ENCODE measurements at regions not wholly inside any gene's neighbourhood (a gene's known extent, or its start where the extent isn't known, plus 50 kb on each side); places are given as distances from the start of the nearest gene placed in this dataset.

GRCh38 chr18:27899893-27900292 lies 277.0 kb downstream of the CDH2 start:
- Histone ChIP-seq H3K27ac (no peak overlapping the region), H3K4me1 (replicated peaks in 1 of 2) (no peaks in the 10 kb centered on the region), H3K4me3 (no peak overlapping the region)
- ATAC-seq (replicated peaks in 6 of 8), result peak in 1 of 8 experiments; percentile 25
- 0 to 88% (median 45%) methylated on average over 1 to 2 of the region's 2 CpGs; no CpG with 5 or more reads in 4 of the 10 experiments for WGBS, 10 experiments
- in situ Hi-C loops (cut with MboI; ENCODE audit: low pct_unique_long_range_greater_than_20kb in 2 of 9, low sequenced_read_pairs in 9 of 9, unreplicated experiment in 9 of 9), result no loop called here

- no peaks in the 10 kb centered on the region for H3K4me1 ChIP-seq (replicated peaks in 1 of 2)
- 0 to 87% (median 80%) methylated on average over 1 to 3 of the region's 3 CpGs; no CpG with 5 or more reads in 1 of the 10 experiments for WGBS, 10 experiments
- no peak overlapping the region for H3K27ac ChIP-seq
- no peak for ATAC-seq (replicated peaks in 6 of 8)
- no peak overlapping the region for H3K4me3 ChIP-seq
- in situ Hi-C loops (cut with MboI; ENCODE audit: low pct_unique_long_range_greater_than_20kb in 2 of 9, low sequenced_read_pairs in 9 of 9, unreplicated experiment in 9 of 9), result no loop called here
Observed at GRCh38 chr18:27894746-27895145, 282.2 kb downstream of the CDH2 start.

GRCh38 chr18:27887711-27888495 lies 289.0 kb downstream of the CDH2 start:
- Histone ChIP-seq H3K4me3 (no peak overlapping the region), H3K27ac (no peak overlapping the region), H3K4me1 (replicated peaks in 1 of 2) (no peaks in the 10 kb centered on the region)
- no peak for ATAC-seq (replicated peaks in 6 of 8)
- WGBS, 10 experiments, result 0 to 100% (median 20%) methylated on average over 1 to 2 of the region's 2 CpGs; no CpG with 5 or more reads in 1 of the 10 experiments
- in situ Hi-C loops (cut with MboI; ENCODE audit: low pct_unique_long_range_greater_than_20kb in 2 of 9, low sequenced_read_pairs in 9 of 9, unreplicated experiment in 9 of 9), result no loop called here

- in situ Hi-C loops (cut with MboI; ENCODE audit: low pct_unique_long_range_greater_than_20kb in 2 of 9, low sequenced_read_pairs in 9 of 9, unreplicated experiment in 9 of 9), result no loop called here
- Histone ChIP-seq H3K4me3 (no peak overlapping the region), H3K27ac (no peak overlapping the region), H3K4me1 (replicated peaks in 1 of 2) (no peaks in the 10 kb centered on the region)
- ATAC-seq (replicated peaks in 6 of 8), result no peak
- WGBS, 10 experiments, result 75% methylated on average over 1 of the region's 1 CpG; no CpG with 5 or more reads in 9 of the 10 experiments
Observed at GRCh38 chr18:27887287-27887686, 289.6 kb downstream of the CDH2 start.

GRCh38 chr18:27879540-27879939 lies 297.4 kb downstream of the CDH2 start:
- no peak overlapping the region for H3K27ac ChIP-seq
- no peaks in the 10 kb centered on the region for H3K4me1 ChIP-seq (replicated peaks in 1 of 2)
- 0 to 100% (median 100%) methylated on average over 1 of the region's 1 CpG; no CpG with 5 or more reads in 5 of the 10 experiments for WGBS, 10 experiments
- no peak for ATAC-seq (replicated peaks in 6 of 8)
- in situ Hi-C loops (cut with MboI; ENCODE audit: low pct_unique_long_range_greater_than_20kb in 2 of 9, low sequenced_read_pairs in 9 of 9, unreplicated experiment in 9 of 9), result no loop called here
- no peak overlapping the region for H3K4me3 ChIP-seq

- Histone ChIP-seq H3K4me3 (no peak overlapping the region), H3K27ac (no peak overlapping the region), H3K4me1 (replicated peaks in 1 of 2) (no peaks in the 10 kb centered on the region)
- 0 to 69% (median 50%) methylated on average over 2 to 5 of the region's 5 CpGs; no CpG with 5 or more reads in 3 of the 10 experiments for WGBS, 10 experiments
- in situ Hi-C loops (cut with MboI; ENCODE audit: low pct_unique_long_range_greater_than_20kb in 2 of 9, low sequenced_read_pairs in 9 of 9, unreplicated experiment in 9 of 9), result no loop called here
- no peak for ATAC-seq (replicated peaks in 6 of 8)
Observed at GRCh38 chr18:27871726-27872125, 305.2 kb downstream of the CDH2 start.

- H3K4me3 ChIP-seq, result no peak overlapping the region
- ATAC-seq (replicated peaks in 6 of 8), result no peak
- H3K27ac ChIP-seq, result no peak overlapping the region
- in situ Hi-C loops (cut with MboI; ENCODE audit: low pct_unique_long_range_greater_than_20kb in 2 of 9, low sequenced_read_pairs in 9 of 9, unreplicated experiment in 9 of 9), result no loop called here
- WGBS, 10 experiments, result 27 to 100% (median 85%) methylated on average over 3 to 4 of the region's 4 CpGs; no CpG with 5 or more reads in 3 of the 10 experiments
- no peaks in the 10 kb centered on the region for H3K4me1 ChIP-seq (replicated peaks in 1 of 2)
Observed at GRCh38 chr18:27869735-27870134, 307.2 kb downstream of the CDH2 start.

GRCh38 chr18:27865431-27865830 lies 311.5 kb downstream of the CDH2 start:
- in situ Hi-C loops (cut with MboI; ENCODE audit: low pct_unique_long_range_greater_than_20kb in 2 of 9, low sequenced_read_pairs in 9 of 9, unreplicated experiment in 9 of 9), result no loop called here
- 0 to 100% (median 86%) methylated on average over 1 of the region's 1 CpG; no CpG with 5 or more reads in 5 of the 10 experiments for WGBS, 10 experiments
- peaks cover 9 to 25% of the 10 kb centered on the region in 2 donors for H3K4me1 ChIP-seq (replicated peaks in 1 of 2)
- no peak overlapping the region for H3K27ac ChIP-seq
- ATAC-seq (replicated peaks in 6 of 8), result peak in 1 of 8 experiments; percentile 66
- no peak overlapping the region for H3K4me3 ChIP-seq

- WGBS, 10 experiments, result 14 to 90% (median 53%) methylated on average over 1 to 4 of the region's 4 CpGs; no CpG with 5 or more reads in 1 of the 10 experiments
- H3K4me3 ChIP-seq, result no peak overlapping the region
- H3K27ac ChIP-seq, result no peak overlapping the region
- peaks cover 9 to 30% of the 10 kb centered on the region in 2 donors for H3K4me1 ChIP-seq (replicated peaks in 1 of 2)
- in situ Hi-C loops (cut with MboI; ENCODE audit: low pct_unique_long_range_greater_than_20kb in 2 of 9, low sequenced_read_pairs in 9 of 9, unreplicated experiment in 9 of 9), result no loop called here
- ATAC-seq (replicated peaks in 6 of 8), result no peak
Observed at GRCh38 chr18:27863780-27864430, 313.0 kb downstream of the CDH2 start.

GRCh38 chr18:27862041-27862682 lies 314.8 kb downstream of the CDH2 start:
- 0 to 100% (median 88%) methylated on average over 1 to 7 of the region's 7 CpGs for WGBS, 10 experiments
- in situ Hi-C loops (cut with MboI; ENCODE audit: low pct_unique_long_range_greater_than_20kb in 2 of 9, low sequenced_read_pairs in 9 of 9, unreplicated experiment in 9 of 9), result no loop called here
- H3K27ac ChIP-seq, result peak overlapping the region in 1 of 2 donors; percentile 44

GRCh38 chr18:27861539-27861938 lies 315.4 kb downstream of the CDH2 start:
- in situ Hi-C loops (cut with MboI; ENCODE audit: low pct_unique_long_range_greater_than_20kb in 2 of 9, low sequenced_read_pairs in 9 of 9, unreplicated experiment in 9 of 9), result no loop called here
- Histone ChIP-seq H3K4me1 (replicated peaks in 1 of 2) (peaks cover 9 to 30% of the 10 kb centered on the region in 2 donors), H3K27ac (peak overlapping the region in 1 of 2 donors; percentile 44), H3K4me3 (no peak overlapping the region)
- 26 to 80% (median 61%) methylated on average over 1 to 9 of the region's 9 CpGs for WGBS, 10 experiments
- ATAC-seq (replicated peaks in 6 of 8), result peak in 5 of 8 experiments; percentile 85 to 99 (median 97)

More at GRCh38 chr18:27862041-27862682, 314.8 kb downstream of the CDH2 start:
- H3K4me1 ChIP-seq (replicated peaks in 1 of 2), result peaks cover 9 to 30% of the 10 kb centered on the region in 2 donors
- no peak for ATAC-seq (replicated peaks in 6 of 8)
- no peak overlapping the region for H3K4me3 ChIP-seq

- no peak overlapping the region for H3K4me3 ChIP-seq
- ATAC-seq (replicated peaks in 6 of 8), result peak in 3 of 8 experiments; percentile 25 to 66 (median 44)
- 0 to 86% (median 59%) methylated on average over 1 to 4 of the region's 4 CpGs; no CpG with 5 or more reads in 1 of the 10 experiments for WGBS, 10 experiments
- in situ Hi-C loops (cut with MboI; ENCODE audit: low pct_unique_long_range_greater_than_20kb in 2 of 9, low sequenced_read_pairs in 9 of 9, unreplicated experiment in 9 of 9), result no loop called here
- peaks cover 9 to 30% of the 10 kb centered on the region in 2 donors for H3K4me1 ChIP-seq (replicated peaks in 1 of 2)
- peak overlapping the region in 1 of 2 donors; percentile 14 for H3K27ac ChIP-seq
Observed at GRCh38 chr18:27860701-27861107, 316.2 kb downstream of the CDH2 start.

- peaks cover 9 to 30% of the 10 kb centered on the region in 2 donors for H3K4me1 ChIP-seq (replicated peaks in 1 of 2)
- no peak overlapping the region for H3K4me3 ChIP-seq
- in situ Hi-C loops (cut with MboI; ENCODE audit: low pct_unique_long_range_greater_than_20kb in 2 of 9, low sequenced_read_pairs in 9 of 9, unreplicated experiment in 9 of 9), result no loop called here
- ATAC-seq (replicated peaks in 6 of 8), result no peak
- 0 to 100% (median 69%) methylated on average over 1 to 4 of the region's 4 CpGs; no CpG with 5 or more reads in 1 of the 10 experiments for WGBS, 10 experiments
- no peak overlapping the region for H3K27ac ChIP-seq
Observed at GRCh38 chr18:27860011-27860410, 316.9 kb downstream of the CDH2 start.

All from motor neuron (in vitro differentiated cells).